ENCODE measurements at regions not wholly inside any gene's neighbourhood (a gene's known extent, or its start where the extent isn't known, plus 50 kb on each side); places are given as distances from the start of the nearest gene placed in this dataset.
A peak's percentile ranks its signal among the peaks of the same experiment; 100 is the strongest.

GRCh38 chr20:57970856-57971255 is 257.6 kb downstream of the ANKRD60 start:
- no peak for DNase-seq (ENCODE audit: low read depth)

- DNase-seq (ENCODE audit: low read depth), result no peak
Measured at GRCh38 chr20:57970116-57970515, 258.3 kb downstream of the ANKRD60 start.

GRCh38 chr20:57968120-57968519 is 258.3 kb upstream of the PMEPA1 start:
- no peak for DNase-seq (ENCODE audit: low read depth)

- no peak for DNase-seq (ENCODE audit: low read depth)
Measured at GRCh38 chr20:57967364-57967763, 257.5 kb upstream of the PMEPA1 start.

- DNase-seq (ENCODE audit: low read depth), result no peak
Measured at GRCh38 chr20:57966620-57967019, 256.8 kb upstream of the PMEPA1 start.

GRCh38 chr20:57965441-57965840 is 255.6 kb upstream of the PMEPA1 start:
- DNase-seq (ENCODE audit: low read depth), result no peak

- no peak for DNase-seq (ENCODE audit: low read depth)
Measured at GRCh38 chr20:57964011-57964862, 254.4 kb upstream of the PMEPA1 start.

- DNase-seq (ENCODE audit: low read depth), result no peak
Measured at GRCh38 chr20:57960803-57961575, 251.2 kb upstream of the PMEPA1 start.

- DNase-seq (ENCODE audit: low read depth), result no peak
Measured at GRCh38 chr20:57959589-57959988, 249.8 kb upstream of the PMEPA1 start.

GRCh38 chr20:57959018-57959417 is 249.2 kb upstream of the PMEPA1 start:
- no peak for DNase-seq (ENCODE audit: low read depth)

- DNase-seq (ENCODE audit: low read depth), result no peak
Measured at GRCh38 chr20:57958050-57958420, 248.2 kb upstream of the PMEPA1 start.

- peak; percentile 23 for DNase-seq (ENCODE audit: low read depth)
Measured at GRCh38 chr20:57957411-57958049, 247.7 kb upstream of the PMEPA1 start.

- DNase-seq (ENCODE audit: low read depth), result no peak
Measured at GRCh38 chr20:57953638-57954037, 243.8 kb upstream of the PMEPA1 start.

GRCh38 chr20:57952136-57952535 is 242.3 kb upstream of the PMEPA1 start:
- no peak for DNase-seq (ENCODE audit: low read depth)

- no peak for DNase-seq (ENCODE audit: low read depth)
Measured at GRCh38 chr20:57951549-57951948, 241.7 kb upstream of the PMEPA1 start.

- DNase-seq (ENCODE audit: low read depth), result no peak
Measured at GRCh38 chr20:57950764-57951485, 241.1 kb upstream of the PMEPA1 start.

- no peak for DNase-seq (ENCODE audit: low read depth)
Measured at GRCh38 chr20:57948180-57948955, 238.6 kb upstream of the PMEPA1 start.

- DNase-seq (ENCODE audit: low read depth), result peak; percentile 23
Measured at GRCh38 chr20:57947421-57948179, 237.8 kb upstream of the PMEPA1 start.

GRCh38 chr20:57946559-57947315 is 236.9 kb upstream of the PMEPA1 start:
- DNase-seq (ENCODE audit: low read depth), result no peak

- DNase-seq (ENCODE audit: low read depth), result no peak
Measured at GRCh38 chr20:57944988-57945387, 235.2 kb upstream of the PMEPA1 start.

Measured in renal cortical epithelial cell (primary cell).